NT2/D1 (cell line): ENCODE measurements at regions not wholly inside any gene's neighbourhood (a gene's known extent, or its start where the extent isn't known, plus 50 kb on each side); places are given as distances from the start of the nearest gene placed in this dataset.

Source experiments
- SUZ12 ChIP-seq: IDR thresholded peaks from 2 replicates; pipeline ENCODE4 v1.6.1; 2011; ENCODE audit not compliant: insufficient read length, insufficient read depth; ENCODE audit errors: extremely low read depth
- YY1 ChIP-seq: IDR thresholded peaks from 2 replicates; pipeline ENCODE4 v1.6.1; 2011; ENCODE audit not compliant: insufficient read length, insufficient read depth

DNA sequence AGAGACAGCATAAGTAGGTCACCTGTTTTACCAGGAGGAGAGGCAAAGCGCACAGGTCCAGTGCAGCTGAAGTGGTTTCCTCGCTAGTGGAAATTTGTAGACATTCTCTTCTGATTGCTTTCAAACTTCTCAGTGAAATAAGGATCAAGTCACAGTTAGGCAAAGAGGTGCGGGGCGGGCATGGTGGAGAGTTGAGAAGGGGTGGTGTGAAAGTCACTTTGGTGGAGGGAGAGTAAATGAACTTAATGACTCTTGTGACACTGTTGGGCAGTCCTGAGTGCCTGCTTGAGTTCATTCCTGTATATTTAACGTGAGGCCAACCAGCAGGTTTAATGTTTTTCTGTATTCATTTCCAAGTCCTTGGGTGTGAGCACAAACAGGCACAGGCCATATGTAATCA is 235.6 kb downstream of the TRIML1 start:
- TF ChIP-seq SUZ12 (no peak), YY1 (no peak)
